Activated CD4-positive, alpha-beta T cell treated with anti-CD3 and anti-CD28 coated beads for 36 hours (primary cell): ENCODE measurements at regions not wholly inside any gene's neighbourhood (a gene's known extent, or its start where the extent isn't known, plus 50 kb on each side); places are given as distances from the start of the nearest gene placed in this dataset.

Source experiments
- ATAC-seq: fragments of 200-7000 bp; cut with Tn5 transposase; one replicate; pipeline ENCODE4 v1.10.0; 2021; ENCODE audit warnings: mild to moderate bottlenecking, moderate library complexity
- CTCF ChIA-PET: fragments of 350-600 bp; sonication (Branson Sonifier 250); formaldehyde crosslinking; loops from one replicate; lab custom pipeline; 2021; ENCODE audit warnings: antibody characterized with exemption; lab: Charles Lee
- POLR2A ChIA-PET: fragments of 350-600 bp; sonication (Branson Sonifier 250); formaldehyde crosslinking; loops from one replicate; lab custom pipeline; 2021; ENCODE audit warnings: antibody characterized with exemption, inconsistent platforms; lab: Charles Lee
- DNase-seq: peaks from one replicate; pipeline ENCODE4 v3.0.0-alpha.2; 2020
- H3K27ac Mint-ChIP-seq: one replicate; pipeline ENCODE4 v1.8.0; 2021; ENCODE audit warnings: mixed read lengths
- H3K27me3 Mint-ChIP-seq: one replicate; pipeline ENCODE4 v1.8.0; 2021; ENCODE audit warnings: mixed read lengths
- H3K36me3 Mint-ChIP-seq: one replicate; pipeline ENCODE4 v1.8.0; 2021; ENCODE audit warnings: low read depth, mixed read lengths
- H3K4me1 Mint-ChIP-seq: one replicate; pipeline ENCODE4 v1.8.0; 2021; ENCODE audit warnings: mixed read lengths
- H3K4me3 Mint-ChIP-seq: one replicate; pipeline ENCODE4 v1.8.0; 2021; ENCODE audit warnings: mild to moderate bottlenecking, moderate library complexity, mixed read lengths
- H3K9me3 Mint-ChIP-seq: one replicate; pipeline ENCODE4 v1.8.0; 2021; ENCODE audit warnings: low read depth, mixed read lengths
- intact Hi-C, 2 experiments: fragments of 100-400 bp; cut with DNase I in 1 of 2; cut with micrococcal nuclease in 1 of 2; formaldehyde crosslinking; loops; one replicate each; pipeline versions ENCODE4 v1.14.2 to v1.15.1; 2022 to 2024; cut with DNase I, micrococcal nuclease

- Mint-ChIP-seq H3K4me1 (no peaks in the 10 kb centered on the region), H3K36me3 (no peaks in the 10 kb centered on the region), H3K9me3 (no peaks in the 10 kb centered on the region), H3K27ac (no peak overlapping the region), H3K27me3 (peaks cover 18% of the 10 kb centered on the region), H3K4me3 (no peak overlapping the region)
- intact Hi-C loops: no loop called here
- POLR2A ChIA-PET: no interaction called here
- CTCF ChIA-PET: no interaction called here
- DNase-seq: no peak
- no peak for ATAC-seq
Observed at GRCh38 chr20:56808732-56809131, 179.6 kb downstream of the TFAP2C start.

DNA sequence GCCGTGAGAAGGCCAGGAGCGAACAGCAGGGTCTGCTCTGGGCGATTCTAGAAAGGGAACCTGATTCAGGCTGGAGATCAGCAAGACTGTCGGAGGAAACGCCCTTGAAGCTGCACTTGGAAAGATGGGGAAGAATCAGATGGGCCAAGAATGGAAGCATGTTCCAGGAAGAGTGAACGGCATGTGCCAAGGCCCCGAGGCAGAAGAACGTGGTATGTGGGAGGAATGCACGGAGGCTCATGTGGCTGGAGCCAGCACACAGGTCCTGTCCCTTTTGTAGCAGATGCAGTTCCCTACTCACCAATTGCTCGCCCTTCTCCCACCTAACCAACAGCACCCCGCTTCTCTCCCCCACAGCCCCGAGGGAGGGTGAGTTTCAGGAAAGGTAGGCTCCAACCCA, 180.6 kb downstream of the TFAP2C start:
- no peaks in the 10 kb centered on the region for H3K36me3 Mint-ChIP-seq
- no peaks in the 10 kb centered on the region for H3K4me1 Mint-ChIP-seq
- peaks cover 18% of the 10 kb centered on the region for H3K27me3 Mint-ChIP-seq
- ChIA-PET POLR2A (no interaction called here), CTCF (no interaction called here)
- H3K27ac Mint-ChIP-seq: no peak overlapping the region
- H3K4me3 Mint-ChIP-seq: no peak overlapping the region
- DNase-seq (no peak), ATAC-seq (no peak)
- no peaks in the 10 kb centered on the region for H3K9me3 Mint-ChIP-seq
- intact Hi-C loops: no loop called here

- Mint-ChIP-seq H3K4me3 (no peak overlapping the region), H3K27me3 (peaks cover 18% of the 10 kb centered on the region), H3K36me3 (no peaks in the 10 kb centered on the region), H3K9me3 (no peaks in the 10 kb centered on the region), H3K27ac (no peak overlapping the region), H3K4me1 (no peaks in the 10 kb centered on the region)
- ATAC-seq (no peak), DNase-seq (no peak)
- ChIA-PET CTCF (no interaction called here), POLR2A (no interaction called here)
- intact Hi-C loops: no loop called here
Observed at GRCh38 chr20:56810141-56810540, 181.0 kb downstream of the TFAP2C start.

- Mint-ChIP-seq H3K9me3 (no peaks in the 10 kb centered on the region), H3K36me3 (no peaks in the 10 kb centered on the region), H3K27me3 (peaks cover 10% of the 10 kb centered on the region), H3K4me3 (no peak overlapping the region), H3K4me1 (no peaks in the 10 kb centered on the region), H3K27ac (no peak overlapping the region)
- ChIA-PET CTCF (no interaction called here), POLR2A (no interaction called here)
- no peak for DNase-seq
- no peak for ATAC-seq
- intact Hi-C loops: no loop called here
Observed at GRCh38 chr20:56815796-56816195, 186.7 kb downstream of the TFAP2C start.

- H3K9me3 Mint-ChIP-seq: no peaks in the 10 kb centered on the region
- H3K27ac Mint-ChIP-seq: no peak overlapping the region
- ChIA-PET CTCF (no interaction called here), POLR2A (no interaction called here)
- H3K36me3 Mint-ChIP-seq: no peaks in the 10 kb centered on the region
- no peak for DNase-seq
- no peak overlapping the region for H3K4me3 Mint-ChIP-seq
- no peak for ATAC-seq
- intact Hi-C loops: no loop called here
- peaks cover 15% of the 10 kb centered on the region for H3K27me3 Mint-ChIP-seq
- H3K4me1 Mint-ChIP-seq: no peaks in the 10 kb centered on the region
Observed at GRCh38 chr20:56816349-56816748, 187.2 kb downstream of the TFAP2C start.

DNA sequence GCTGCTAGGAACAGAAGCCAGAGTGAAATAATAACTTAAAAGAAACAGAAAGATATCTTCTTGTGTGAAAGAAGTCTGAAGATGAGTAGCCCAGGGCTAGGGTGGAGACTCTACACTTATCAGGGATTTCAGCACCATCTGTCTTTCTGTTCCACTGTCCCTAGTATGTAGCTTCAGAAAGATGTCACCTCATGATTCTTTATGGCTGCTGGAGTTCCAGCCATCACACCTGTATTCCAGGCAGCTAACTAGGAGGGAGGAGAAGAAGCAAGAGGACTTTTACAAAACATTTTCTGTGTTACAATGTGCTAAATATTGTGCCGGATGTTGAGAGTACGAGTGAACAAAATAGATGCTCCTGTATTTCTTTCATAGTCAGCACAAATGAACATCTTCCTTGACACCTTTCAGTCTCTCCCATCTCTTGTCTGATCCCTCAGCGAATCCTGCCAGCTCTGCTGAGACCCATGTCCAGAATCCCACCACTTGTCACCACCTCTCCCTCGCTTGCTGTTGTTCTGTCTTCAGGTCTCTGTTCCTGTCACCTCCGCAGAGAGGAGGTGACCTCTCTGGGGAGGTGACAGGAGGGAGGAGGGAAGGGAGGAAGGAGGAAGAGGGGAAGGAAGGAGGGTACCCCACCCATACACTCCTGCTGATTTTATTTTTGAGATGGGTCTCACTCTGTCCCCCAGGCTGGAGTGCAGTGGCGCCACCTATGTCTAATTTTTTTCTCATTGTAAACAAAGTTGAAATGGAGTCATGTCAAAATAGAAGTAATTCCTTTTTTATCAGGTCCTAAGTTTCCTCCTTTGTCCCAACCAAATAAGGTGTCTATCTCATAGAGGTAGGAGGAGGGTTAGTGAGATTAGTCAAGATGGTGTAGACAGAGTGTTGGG, 188.9 kb downstream of the TFAP2C start:
- no peak overlapping the region for H3K27ac Mint-ChIP-seq
- H3K9me3 Mint-ChIP-seq: no peaks in the 10 kb centered on the region
- ATAC-seq (no peak), DNase-seq (no peak)
- ChIA-PET CTCF (no interaction called here), POLR2A (no interaction called here)
- no peaks in the 10 kb centered on the region for H3K36me3 Mint-ChIP-seq
- H3K4me3 Mint-ChIP-seq: no peak overlapping the region
- peaks cover 23% of the 10 kb centered on the region for H3K27me3 Mint-ChIP-seq
- H3K4me1 Mint-ChIP-seq: no peaks in the 10 kb centered on the region
- intact Hi-C loops: no loop called here

DNA sequence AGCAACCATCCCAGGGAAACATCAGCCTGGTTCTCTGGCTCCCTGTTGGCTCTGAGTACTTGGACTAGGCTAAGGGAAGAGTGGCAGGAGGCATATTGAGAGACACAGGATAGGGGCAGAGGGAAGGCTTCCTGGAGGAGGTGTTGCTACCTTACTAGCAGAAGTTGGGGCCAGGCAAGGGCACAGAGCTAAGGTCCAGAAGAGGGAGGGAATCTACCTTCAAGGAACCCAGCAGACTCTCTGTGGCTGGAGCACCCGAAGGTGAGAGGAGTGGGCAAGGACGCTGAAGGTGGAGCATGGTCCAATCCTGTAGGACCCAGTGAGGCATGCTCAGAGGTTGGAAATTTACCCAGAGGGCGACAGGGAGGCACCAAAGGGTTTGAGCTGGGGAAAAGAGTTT, 191.9 kb downstream of the TFAP2C start:
- ATAC-seq (no peak), DNase-seq (no peak)
- Mint-ChIP-seq H3K4me3 (no peak overlapping the region), H3K27me3 (peaks cover 25% of the 10 kb centered on the region), H3K4me1 (no peaks in the 10 kb centered on the region), H3K27ac (no peak overlapping the region), H3K36me3 (no peaks in the 10 kb centered on the region), H3K9me3 (no peaks in the 10 kb centered on the region)
- intact Hi-C loops: no loop called here
- ChIA-PET POLR2A (no interaction called here), CTCF (no interaction called here)

- no peak overlapping the region for H3K4me3 Mint-ChIP-seq
- H3K4me1 Mint-ChIP-seq: no peaks in the 10 kb centered on the region
- no peak overlapping the region for H3K27ac Mint-ChIP-seq
- H3K9me3 Mint-ChIP-seq: no peaks in the 10 kb centered on the region
- no peak for DNase-seq
- no peaks in the 10 kb centered on the region for H3K36me3 Mint-ChIP-seq
- no peak for ATAC-seq
- CTCF ChIA-PET: no interaction called here
- intact Hi-C loops: no loop called here
- H3K27me3 Mint-ChIP-seq: peaks cover 38% of the 10 kb centered on the region
- POLR2A ChIA-PET: no interaction called here
Observed at GRCh38 chr20:56826306-56826704, 197.2 kb downstream of the TFAP2C start.

- Mint-ChIP-seq H3K27me3 (peaks cover 40% of the 10 kb centered on the region), H3K4me3 (no peak overlapping the region), H3K36me3 (no peaks in the 10 kb centered on the region), H3K27ac (no peak overlapping the region), H3K9me3 (no peaks in the 10 kb centered on the region), H3K4me1 (no peaks in the 10 kb centered on the region)
- ATAC-seq: no peak
- ChIA-PET CTCF (no interaction called here), POLR2A (no interaction called here)
- DNase-seq: no peak
- intact Hi-C loops: no loop called here
Observed at GRCh38 chr20:56826705-56827665, 197.9 kb downstream of the TFAP2C start.

GRCh38 chr20:56827763-56828162, 198.7 kb downstream of the TFAP2C start:
- Mint-ChIP-seq H3K4me1 (no peaks in the 10 kb centered on the region), H3K27me3 (peaks cover 39% of the 10 kb centered on the region), H3K27ac (no peak overlapping the region), H3K9me3 (no peaks in the 10 kb centered on the region), H3K4me3 (no peak overlapping the region), H3K36me3 (no peaks in the 10 kb centered on the region)
- intact Hi-C loops: no loop called here
- ChIA-PET CTCF (no interaction called here), POLR2A (no interaction called here)
- ATAC-seq (no peak), DNase-seq (no peak)

GRCh38 chr20:56828402-56828801, 199.3 kb downstream of the TFAP2C start:
- CTCF ChIA-PET: no interaction called here
- Mint-ChIP-seq H3K4me1 (no peaks in the 10 kb centered on the region), H3K36me3 (no peaks in the 10 kb centered on the region), H3K4me3 (no peak overlapping the region), H3K27me3 (peaks cover 36% of the 10 kb centered on the region), H3K9me3 (no peaks in the 10 kb centered on the region), H3K27ac (no peak overlapping the region)
- no peak for DNase-seq
- intact Hi-C loops: no loop called here
- POLR2A ChIA-PET: no interaction called here
- no peak for ATAC-seq
